Kidney glomerular epithelial cell (primary cell): ENCODE measurements at regions not wholly inside any gene's neighbourhood (a gene's known extent, or its start where the extent isn't known, plus 50 kb on each side); places are given as distances from the start of the nearest gene placed in this dataset.
"Not testable (repeated sequence)": the region's sequence is repeated elsewhere in the genome, so short reads cannot be mapped to it uniquely, and the experiment has no call there.

Experiments
- DNase-seq: peaks from one replicate; lab custom pipeline; 2025; lab: John Stamatoyannopoulos, UW

DNA sequence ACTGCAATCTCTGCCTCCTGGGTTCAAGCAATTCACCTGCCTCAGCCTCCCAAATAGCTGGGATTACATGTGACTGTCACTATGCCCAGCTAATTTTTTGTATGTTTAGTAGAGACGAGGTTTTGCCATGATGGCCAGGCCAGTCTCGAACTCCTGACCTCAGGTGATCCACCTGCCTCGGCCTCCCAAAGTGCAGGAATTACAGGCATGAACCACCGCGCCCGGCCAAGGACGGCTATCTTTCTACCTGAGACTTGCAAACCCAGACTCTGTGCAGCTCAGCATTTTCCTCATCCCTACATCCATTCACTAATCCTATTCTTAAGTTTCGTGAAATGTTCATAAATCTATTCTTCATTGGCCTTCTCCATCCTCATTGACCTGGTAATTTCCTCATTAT, 330.0 kb downstream of the ANTXR2 start:
- DNase-seq = no peak

DNA sequence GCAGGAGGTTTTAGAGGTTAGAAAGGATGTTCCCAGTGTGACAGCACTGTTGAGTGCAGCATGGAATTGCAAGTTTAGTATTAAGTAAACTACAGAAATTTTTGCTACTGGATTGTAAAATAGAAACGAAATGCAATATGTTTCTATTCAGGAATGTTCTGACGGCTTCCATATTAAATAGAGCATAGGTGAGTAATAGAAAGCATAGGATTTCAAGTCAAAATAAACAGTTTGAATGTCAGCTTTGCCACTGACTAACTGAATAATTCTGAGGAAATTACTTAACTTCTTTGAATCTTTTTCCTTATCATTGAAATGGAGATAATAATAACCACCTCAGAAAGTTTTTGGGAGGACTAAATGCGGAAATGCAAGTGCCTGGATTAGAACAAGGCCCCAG, 331.9 kb upstream of the GK2 start:
- DNase-seq = no peak

DNA sequence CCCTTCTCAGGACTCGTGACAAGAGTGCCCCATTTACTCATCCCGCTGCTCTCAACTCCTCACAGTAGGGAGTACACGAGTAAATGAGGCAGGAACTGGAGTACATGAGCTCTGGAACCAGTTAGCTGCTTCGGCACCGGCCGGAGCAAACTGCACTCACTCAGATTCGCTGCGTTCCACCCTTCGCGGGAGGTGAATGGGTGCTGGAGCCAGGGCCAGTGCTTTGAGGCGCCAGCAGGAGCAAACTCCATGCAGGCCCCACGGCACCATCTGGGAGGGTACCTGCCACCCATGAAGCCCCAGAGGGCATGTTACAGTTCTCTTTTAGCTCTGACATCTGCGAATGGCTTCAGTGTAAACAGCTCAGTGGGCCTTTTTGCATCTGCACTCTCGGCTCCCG, 315.5 kb upstream of the GK2 start:
- DNase-seq = no peak

DNA sequence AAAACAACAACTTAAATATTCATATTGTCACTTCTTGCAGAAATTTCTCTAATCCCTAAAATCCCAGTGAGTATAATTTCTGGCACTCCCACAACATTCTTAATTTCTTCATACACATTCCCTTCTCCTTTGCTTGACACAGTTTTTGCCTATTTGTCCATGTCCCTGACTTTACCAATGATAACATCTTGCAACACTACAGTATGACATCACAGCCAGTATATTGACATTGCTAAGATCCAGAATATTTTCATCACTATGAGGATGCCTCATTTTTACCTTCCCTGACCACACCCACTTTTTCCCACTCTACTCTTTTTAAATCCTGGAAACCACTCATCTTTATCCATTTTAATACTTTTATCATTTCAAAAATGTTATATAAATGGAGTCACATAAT, 292.3 kb upstream of the GK2 start:
- no peak for DNase-seq

DNA sequence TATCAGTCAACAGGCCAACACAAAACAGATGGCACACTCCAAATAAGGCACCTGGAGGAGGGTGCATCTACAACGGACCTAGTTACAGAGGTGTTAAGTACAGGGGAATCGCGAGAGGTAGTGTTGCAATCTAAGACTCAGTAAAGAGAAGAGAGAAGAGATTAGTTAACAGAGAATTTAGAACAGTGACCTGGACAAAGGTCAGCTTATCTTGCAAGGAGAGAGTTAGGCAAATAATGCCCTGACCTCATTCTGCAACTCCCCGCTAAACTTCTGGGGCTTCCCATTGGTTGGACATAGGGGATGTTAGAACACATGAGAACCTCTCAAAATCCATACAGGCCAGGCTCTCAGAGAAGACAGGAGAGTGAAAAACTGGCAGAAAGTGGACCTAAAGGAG, 289.4 kb upstream of the GK2 start:
- no peak for DNase-seq

DNA sequence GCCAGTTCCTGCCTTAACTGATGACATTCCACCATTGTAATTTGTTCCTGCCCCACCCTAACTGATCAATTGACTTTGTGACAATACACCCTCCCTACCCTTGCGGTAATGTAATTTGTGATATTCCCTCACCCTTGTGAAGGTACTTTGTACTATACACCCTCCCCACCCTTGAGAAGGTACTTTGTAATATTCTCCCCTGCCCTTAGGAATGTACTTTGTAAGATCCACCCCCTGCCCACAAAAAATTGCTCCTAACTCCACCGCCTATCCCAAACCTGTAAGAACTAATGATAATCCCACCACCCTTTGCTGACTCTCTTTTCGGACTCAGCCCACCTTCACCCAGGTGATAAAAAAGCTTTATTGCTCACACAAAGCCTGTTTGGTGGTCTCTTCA, 288.5 kb upstream of the GK2 start:
- not testable (repeated sequence) for DNase-seq

DNA sequence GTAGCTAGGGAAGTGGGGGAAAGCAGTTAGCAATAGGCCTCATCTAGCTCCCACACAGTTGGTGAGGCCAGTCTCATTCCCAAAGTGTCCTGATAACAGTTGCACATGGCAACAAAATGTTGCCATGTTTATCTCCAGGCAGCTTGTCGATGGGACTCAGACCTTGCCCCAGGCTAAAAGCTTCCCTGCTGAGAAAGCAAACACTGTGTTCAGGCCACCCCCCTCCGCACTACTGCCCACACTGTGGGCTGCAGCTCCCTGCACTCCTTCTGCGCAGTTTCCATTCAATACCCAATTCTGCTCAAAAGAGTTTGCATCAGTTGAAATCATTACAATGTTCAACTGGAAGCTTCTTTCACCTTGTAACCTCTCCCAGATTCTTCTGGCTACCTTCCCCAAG, 287.8 kb upstream of the GK2 start:
- no peak for DNase-seq

DNA sequence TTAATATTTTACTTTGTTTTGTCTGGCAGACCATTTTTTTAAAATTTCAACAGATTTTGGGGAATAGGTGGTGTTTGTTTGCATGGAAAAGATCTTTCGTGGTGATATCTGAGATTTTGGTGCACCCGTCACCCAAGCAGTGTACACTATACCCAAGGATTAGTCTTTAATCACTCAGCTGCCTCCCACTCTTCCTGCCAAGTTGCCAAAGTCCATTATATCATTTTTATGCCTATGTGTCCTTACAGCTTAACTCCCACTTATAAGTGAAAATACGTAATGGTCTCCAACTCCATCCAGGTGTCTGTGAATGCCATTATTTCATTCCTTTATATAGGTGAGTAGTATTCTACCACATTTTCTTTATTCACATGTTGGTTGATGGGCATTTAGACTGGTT, 281.7 kb upstream of the GK2 start:
- no peak for DNase-seq

DNA sequence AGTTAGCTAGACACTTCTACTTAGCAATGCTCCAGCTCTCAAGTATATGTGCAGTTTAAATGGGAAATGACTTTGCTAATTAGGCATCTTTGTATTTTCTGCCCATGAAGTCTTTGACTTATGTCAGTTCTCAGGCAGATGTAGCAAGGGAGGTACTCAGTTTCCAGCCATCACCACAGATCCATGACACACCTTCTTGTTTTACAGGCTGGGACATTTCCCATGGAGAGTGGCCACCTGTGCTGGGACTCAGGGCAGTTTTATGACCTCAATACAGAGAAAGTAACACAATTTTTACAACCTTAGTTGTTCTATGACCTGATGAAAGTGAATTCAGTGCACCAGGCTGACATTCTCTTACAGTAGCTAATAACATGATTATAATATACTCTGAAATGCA, 280.7 kb upstream of the GK2 start:
- DNase-seq = no peak

DNA sequence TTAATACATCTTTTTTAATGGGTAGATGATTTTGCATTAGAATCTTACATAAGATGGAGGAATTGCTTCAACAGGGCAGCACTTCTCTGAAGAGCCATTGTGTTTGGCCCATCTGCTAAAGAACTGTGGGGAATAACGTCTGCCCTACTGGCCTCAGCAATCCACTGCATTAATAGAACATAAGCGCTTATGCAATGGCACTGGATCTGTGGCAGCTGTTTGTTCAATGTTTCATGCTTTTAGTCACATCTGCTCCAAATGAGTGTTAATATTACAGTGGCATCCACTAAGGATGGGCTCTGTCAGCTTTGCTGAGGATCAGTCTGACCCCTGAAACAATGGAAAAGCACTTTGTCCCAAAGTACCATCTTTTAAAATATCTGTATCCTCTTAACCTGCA, 279.0 kb upstream of the GK2 start:
- DNase-seq = no peak

DNA sequence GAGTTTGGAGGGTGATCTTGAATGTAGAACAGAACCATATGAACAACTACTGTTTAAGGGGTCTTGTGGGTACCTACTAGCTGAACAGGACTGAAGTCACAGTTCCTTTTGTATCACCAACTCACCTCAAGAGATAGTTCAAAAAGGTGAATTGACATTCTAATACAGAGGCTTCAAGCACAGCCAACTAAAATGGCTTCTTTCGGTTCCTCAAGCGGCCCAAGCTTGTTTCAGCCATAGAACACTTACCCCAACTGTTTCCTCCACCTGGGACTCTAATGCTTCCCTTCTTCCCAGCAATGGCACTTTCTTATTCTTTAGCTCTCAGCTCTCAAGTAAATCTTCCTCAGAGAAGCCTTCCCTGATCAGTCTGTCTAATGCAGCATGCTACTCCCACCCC, 277.5 kb upstream of the GK2 start:
- no peak for DNase-seq

DNA sequence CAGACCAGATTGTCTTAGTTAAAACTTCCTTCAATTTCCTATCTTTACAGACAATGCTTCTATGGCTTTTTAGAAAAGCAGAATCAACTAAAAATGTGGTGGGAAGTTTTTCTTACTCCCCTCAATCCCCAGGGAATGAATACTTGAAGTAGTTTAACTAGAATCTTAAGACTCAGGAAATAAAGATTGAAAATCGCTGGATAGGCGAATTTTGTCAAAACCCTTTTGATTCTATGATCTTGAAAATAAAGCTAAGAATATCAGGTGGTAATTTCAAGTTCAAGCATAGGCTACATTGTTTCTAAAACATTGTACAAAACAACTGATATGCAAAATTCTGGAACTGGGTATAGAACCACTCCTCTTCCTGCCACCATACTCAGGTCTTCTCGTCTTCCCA, 276.5 kb upstream of the GK2 start:
- no peak for DNase-seq

DNA sequence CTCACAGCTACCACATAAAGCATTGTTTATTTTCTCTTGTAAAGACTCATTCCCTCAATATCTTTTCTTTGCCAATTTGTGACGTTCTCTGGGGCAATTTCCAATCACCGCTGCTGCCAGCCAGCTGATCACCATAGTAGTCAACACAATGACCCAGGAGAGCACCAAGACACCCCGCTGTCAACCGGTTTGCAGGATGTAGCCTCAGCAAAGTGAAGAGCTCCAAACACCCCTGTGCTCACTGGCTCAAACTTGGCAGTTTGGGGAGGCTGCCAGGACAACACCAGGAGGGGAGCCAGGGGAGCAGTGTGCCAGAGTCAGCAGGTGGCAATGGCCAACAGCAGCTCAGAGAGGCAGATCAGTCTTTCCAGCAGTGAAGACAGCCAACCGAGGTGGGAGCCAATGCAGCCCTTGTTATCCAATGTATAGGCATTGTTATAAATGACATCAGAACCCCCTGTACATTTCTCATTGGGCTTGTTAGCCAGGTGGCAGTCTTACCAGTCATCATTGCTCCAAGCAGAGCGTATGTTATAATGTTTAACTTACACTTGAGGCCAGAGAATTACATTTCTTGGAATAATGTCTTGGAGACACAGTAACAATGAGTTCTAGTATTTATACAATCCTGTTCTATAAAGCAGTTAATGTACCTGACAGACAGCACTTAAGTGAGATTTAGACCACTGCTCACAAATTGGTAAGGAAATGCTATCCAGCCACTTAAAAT, 274.9 kb upstream of the GK2 start:
- no peak for DNase-seq

DNA sequence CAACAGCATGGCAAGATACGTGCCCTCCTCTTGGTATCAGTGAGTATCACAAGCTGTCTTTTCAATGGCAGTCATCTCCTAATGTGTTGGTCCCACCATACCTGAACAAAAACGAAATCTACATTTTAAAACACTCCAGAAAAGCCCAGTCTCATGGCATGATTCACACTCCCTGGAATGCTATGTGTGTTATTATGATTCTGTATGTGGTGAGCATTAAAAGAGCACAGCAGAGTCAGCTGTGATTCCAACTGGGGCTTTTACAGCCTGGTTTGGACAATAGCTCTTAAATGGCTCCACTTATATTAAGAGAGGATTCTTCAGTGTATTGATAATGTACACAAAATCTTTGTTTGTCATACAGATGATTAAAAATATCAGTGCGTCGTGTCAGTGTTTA, 274.1 kb upstream of the GK2 start:
- no peak for DNase-seq

DNA sequence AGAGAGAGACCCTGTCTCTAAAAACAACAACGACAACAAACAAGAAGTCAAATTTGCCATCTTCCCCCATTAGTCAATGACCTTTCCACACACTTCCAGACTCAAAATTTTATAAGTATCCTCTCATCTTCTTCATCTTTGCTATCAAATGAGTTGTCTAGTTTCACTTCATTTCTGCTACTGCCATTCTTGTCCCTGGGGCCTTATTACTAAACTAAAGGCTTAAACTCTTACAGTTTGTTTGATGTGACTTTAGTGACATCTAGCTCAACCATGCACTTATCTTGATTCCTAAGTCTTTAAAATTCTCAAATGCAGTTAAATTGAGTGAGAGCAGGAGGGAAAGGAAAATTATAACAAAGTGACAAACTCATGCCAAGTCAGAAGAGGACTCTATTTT, 271.8 kb upstream of the GK2 start:
- no peak for DNase-seq

DNA sequence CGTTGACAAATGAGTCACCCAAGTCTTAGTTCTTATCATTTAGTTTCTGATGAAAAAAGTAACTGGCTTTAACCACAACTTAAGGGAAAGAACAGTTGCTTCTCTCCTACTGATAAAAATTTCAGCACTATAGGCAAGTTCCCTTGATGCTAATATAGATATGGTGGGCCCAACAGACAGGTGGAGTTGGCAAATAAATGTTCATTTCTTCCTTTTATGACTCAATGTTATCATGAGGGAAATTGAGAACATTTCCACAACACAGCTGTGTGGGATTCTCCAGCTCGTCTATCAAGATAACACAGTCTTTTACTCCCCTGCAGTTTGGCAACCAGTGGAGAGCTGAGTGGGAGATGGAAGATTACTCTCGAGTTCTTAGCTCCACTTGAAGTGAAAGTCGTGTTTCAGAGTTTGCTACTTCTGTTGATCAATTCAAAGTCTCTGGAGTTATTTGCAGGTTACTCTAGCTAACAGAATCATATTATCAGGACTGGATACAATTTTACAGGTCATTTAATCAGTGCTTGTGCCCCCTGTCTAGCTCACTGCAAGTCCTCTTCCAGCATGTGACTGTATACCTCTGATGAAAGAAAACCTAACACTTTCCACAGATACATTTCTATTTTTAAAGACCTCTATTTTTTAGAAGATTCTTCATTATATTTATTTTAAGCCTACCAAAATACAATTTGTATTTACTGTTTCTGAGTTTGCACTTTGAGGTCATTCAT, 270.6 kb upstream of the GK2 start:
- no peak for DNase-seq

DNA sequence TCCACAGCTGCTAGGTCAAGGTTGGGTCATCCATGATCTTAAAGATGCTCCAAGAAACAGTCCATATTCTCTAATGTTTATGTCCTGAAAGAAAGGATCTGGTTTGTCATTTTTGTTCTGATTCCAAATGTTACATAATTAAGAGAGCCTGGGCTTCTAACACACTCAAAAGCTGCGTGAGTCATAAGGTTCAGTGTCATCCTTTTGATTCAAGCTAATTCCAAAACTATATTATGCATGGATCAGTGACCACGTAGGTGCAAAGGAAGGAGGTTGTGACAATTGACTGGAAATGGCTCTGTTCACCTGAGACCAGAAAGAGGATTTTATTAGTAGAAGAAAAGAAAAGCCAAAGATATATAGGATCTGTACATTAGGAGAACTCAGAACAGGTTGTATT, 268.7 kb upstream of the GK2 start:
- no peak for DNase-seq

DNA sequence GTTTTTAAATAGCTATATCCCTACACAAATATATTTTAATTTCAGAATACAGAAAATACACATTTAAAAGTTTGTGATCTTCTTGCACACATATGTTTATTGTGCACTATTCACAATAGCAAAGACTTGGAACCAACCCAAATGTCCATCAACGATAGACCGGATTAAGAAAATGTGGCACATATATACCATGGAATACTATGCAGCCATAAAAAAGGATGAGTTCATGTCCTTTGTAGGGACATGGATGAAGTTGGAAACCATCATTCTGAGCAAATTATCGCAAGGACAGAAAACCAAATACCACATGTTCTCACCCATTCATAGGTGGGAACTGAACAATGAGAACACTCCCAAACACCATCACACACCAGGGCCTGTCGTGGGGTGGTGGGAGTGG, 266.9 kb upstream of the GK2 start:
- not testable (repeated sequence) for DNase-seq

DNA sequence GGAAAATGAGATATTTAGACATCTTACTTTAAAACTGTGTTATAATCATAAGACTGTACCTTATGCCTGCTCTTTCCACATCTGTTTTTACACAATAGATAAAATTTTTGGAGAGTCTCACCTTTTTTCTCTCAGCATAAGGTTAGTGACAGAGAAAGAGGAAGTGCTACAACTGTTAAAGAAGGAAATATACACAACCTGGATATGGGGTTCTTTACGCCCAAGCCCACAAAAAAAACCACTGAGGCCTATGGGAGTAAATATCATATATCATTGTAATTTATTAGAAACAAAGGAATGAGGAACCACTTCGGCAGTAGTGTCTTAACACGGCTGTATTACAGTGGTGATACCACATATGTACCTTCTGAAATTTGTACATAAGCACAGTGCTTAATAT, 265.9 kb upstream of the GK2 start:
- no peak for DNase-seq

DNA sequence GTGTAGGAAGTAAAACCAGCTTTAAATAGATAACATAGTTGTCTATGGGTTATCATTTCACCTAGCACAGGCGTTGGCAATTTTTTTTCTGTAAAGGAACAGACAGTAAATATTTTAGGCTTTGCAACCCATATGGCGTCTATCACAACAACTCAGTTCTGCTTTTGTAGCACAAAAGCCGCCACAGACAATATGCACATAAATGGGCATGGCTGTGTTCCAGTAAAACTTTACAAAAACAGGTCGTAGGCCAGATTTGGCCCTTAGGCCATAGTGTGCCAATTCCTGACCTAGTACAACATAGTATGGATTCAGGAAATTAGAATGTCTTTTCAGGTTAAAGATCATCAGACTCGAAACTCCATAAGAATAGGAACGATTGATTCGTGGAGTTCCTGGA, 265.3 kb upstream of the GK2 start:
- no peak for DNase-seq

DNA sequence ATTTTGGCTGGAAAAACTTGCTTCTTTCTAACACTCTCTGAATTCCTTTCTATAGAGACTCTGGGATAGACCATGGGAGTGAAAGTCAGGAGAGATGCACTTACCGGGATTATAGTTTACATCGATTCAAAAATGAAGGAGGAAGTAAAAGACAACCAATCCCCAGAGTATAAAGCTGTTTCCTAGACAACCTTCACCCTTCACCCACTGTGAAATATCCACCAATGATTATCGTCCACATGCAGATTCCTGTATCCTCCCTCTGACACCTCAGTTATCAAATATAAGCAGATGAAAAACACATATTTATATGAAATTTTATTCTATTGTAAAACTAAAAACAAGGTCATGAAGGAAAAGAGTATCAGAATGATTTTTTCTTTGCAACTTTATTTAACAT, 258.8 kb upstream of the GK2 start:
- DNase-seq = no peak

DNA sequence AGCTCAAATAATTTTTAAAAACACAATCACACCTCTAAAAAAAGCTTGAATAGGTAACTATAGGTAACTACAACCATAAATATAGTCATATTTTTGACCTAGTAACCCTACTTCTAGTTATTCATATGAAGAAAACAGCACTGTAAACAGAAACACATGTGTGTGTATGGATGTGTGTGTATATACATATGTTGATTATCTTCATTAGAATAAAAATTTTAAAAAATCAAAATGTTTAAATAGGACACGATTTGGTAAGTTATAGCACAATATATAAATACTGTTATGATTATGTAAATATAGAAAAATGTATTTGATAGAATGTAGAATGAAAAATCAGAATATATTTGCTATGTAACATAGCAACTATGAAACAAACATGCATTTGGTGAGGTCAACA, 258.1 kb upstream of the GK2 start:
- no peak for DNase-seq

DNA sequence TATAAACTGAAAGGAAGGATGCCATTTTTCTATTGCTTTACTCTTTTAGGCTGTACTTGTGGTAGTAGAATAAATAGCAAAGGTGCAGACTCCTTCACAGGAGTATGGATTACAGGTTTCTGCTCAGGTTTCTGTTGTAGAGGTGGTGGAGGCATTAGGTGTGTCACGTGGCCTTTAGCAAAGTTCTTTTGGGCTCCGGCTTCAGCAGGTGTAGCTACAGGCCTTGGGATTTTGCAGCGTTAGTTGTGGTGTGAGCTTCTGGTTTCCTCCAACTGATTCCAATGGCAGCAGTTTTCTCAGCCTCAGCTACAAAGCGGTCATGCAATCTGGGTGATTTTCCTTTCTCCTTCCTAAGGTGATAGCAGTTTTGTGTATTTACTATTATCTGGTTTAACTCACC, 255.8 kb upstream of the GK2 start:
- no peak for DNase-seq

DNA sequence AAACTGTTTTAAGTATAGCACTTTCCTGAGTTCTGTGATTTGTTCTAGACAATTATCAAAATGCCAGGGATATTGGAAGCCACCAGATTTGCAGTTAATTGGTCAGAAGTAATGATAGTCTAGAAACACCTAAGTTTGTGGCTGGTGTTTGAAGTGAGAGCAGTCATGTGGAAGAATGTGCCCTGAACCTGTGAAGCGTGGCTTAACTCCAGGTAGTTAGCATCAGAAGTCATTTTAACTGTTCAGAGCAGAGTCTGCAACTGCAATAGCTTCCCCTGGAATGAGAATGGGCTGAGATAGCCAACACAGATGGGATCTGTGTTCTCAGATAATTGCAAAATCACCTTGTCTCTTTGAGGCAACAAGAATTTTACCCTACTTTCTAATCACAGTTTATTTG, 255.1 kb upstream of the GK2 start:
- DNase-seq = peak; percentile 0
